ENCODE measurements at regions not wholly inside any gene's neighbourhood (a gene's known extent, or its start where the extent isn't known, plus 50 kb on each side); places are given as distances from the start of the nearest gene placed in this dataset.

DNA sequence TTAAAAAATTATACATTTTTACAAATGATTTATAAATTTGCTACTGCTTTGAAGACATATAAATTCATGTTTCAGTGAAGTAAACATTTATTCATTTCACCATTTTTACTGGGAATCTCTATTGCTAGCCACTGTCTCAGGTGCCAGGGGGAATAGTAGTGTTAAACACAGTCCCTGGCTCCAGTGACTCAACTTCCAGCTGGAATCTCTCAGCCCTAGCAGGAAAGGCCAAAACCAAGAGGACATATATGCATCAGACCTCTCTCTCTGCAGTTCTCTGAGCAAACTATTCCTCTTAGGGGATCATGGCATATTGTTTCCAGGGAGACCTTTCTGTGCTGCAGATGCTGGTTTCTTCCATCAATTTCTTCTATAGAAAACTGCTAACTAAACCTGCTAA, 1009.0 kb upstream of the LCORL start:
- FAIRE-seq: no peak
- TF ChIP-seq, protein P1, sequence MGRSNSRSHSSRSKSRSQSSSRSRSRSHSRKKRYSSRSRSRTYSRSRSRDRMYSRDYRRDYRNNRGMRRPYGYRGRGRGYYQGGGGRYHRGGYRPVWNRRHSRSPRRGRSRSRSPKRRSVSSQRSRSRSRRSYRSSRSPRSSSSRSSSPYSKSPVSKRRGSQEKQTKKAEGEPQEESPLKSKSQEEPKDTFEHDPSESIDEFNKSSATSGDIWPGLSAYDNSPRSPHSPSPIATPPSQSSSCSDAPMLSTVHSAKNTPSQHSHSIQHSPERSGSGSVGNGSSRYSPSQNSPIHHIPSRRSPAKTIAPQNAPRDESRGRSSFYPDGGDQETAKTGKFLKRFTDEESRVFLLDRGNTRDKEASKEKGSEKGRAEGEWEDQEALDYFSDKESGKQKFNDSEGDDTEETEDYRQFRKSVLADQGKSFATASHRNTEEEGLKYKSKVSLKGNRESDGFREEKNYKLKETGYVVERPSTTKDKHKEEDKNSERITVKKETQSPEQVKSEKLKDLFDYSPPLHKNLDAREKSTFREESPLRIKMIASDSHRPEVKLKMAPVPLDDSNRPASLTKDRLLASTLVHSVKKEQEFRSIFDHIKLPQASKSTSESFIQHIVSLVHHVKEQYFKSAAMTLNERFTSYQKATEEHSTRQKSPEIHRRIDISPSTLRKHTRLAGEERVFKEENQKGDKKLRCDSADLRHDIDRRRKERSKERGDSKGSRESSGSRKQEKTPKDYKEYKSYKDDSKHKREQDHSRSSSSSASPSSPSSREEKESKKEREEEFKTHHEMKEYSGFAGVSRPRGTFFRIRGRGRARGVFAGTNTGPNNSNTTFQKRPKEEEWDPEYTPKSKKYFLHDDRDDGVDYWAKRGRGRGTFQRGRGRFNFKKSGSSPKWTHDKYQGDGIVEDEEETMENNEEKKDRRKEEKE (IDR thresholded peaks at IDR 0.05): no peak
- no peak for TF ChIP-seq ZNF207 (IDR thresholded peaks at IDR 0.05; ENCODE audit: borderline replicate concordance)
- no peak for TF ChIP-seq CHD1 (IDR thresholded peaks at IDR 0.05; ENCODE audit: low read depth, low read length)
- no peak for TF ChIP-seq FOXM1 (IDR thresholded peaks at IDR 0.05; ENCODE audit: low read depth, low read length)
- no peak for TF ChIP-seq STAT1 (conservative IDR thresholded peaks at IDR 0.05)
- TF ChIP-seq, protein P2, sequence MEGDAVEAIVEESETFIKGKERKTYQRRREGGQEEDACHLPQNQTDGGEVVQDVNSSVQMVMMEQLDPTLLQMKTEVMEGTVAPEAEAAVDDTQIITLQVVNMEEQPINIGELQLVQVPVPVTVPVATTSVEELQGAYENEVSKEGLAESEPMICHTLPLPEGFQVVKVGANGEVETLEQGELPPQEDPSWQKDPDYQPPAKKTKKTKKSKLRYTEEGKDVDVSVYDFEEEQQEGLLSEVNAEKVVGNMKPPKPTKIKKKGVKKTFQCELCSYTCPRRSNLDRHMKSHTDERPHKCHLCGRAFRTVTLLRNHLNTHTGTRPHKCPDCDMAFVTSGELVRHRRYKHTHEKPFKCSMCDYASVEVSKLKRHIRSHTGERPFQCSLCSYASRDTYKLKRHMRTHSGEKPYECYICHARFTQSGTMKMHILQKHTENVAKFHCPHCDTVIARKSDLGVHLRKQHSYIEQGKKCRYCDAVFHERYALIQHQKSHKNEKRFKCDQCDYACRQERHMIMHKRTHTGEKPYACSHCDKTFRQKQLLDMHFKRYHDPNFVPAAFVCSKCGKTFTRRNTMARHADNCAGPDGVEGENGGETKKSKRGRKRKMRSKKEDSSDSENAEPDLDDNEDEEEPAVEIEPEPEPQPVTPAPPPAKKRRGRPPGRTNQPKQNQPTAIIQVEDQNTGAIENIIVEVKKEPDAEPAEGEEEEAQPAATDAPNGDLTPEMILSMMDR (IDR thresholded peaks at IDR 0.05 in 2 of 3, conservative IDR thresholded peaks at IDR 0.05 in 1 of 3; ENCODE audit: control insufficient read depth in 2 of 3, extremely low read depth in 1 of 3, insufficient read depth in 1 of 3, low read depth in 3 of 3, low read length in 3 of 3): no peak
- TF ChIP-seq ZBED1 (IDR thresholded peaks at IDR 0.05; ENCODE audit: borderline replicate concordance): no peak
- no peak for TF ChIP-seq IKZF1 (conservative IDR thresholded peaks at IDR 0.05)
- TF ChIP-seq RAD21 (IDR thresholded peaks at IDR 0.05; ENCODE audit: insufficient read depth, low read depth, low read length): no peak
- TF ChIP-seq FOXK2 (IDR thresholded peaks at IDR 0.05): no peak
- no peak for TF ChIP-seq TBL1XR1 (IDR thresholded peaks at IDR 0.05; ENCODE audit: low read depth, low read length)
- TF ChIP-seq RB1 (IDR thresholded peaks at IDR 0.05; ENCODE audit: borderline replicate concordance): no peak
- Histone ChIP-seq H3K4me2 (ENCODE audit: control insufficient read depth, insufficient read depth) (no peak overlapping the region), H3K27ac (ENCODE audit: control insufficient read depth, insufficient read depth) (no peak overlapping the region), H3K9ac (ENCODE audit: control insufficient read depth, insufficient read depth, low read length) (no peak overlapping the region), H3K79me2 (ENCODE audit: control insufficient read depth, insufficient read depth, low read length) (no peaks in the 10 kb centered on the region), H3K9me3 (replicated peaks; ENCODE audit: control insufficient read depth, insufficient read depth, low read length) (no peaks in the 10 kb centered on the region), H2AFZ (ENCODE audit: control insufficient read depth, low read depth, low read length) (no peak overlapping the region), H3K4me1 (ENCODE audit: control insufficient read depth, insufficient read depth, low read length) (no peaks in the 10 kb centered on the region), H3K27me3 (replicated peaks in 1 of 2; ENCODE audit: control insufficient read depth in 2 of 2, insufficient read depth in 2 of 2, low read length in 1 of 2) (no peaks in the 10 kb centered on the region), H4K20me1 (ENCODE audit: control insufficient read depth, insufficient read depth) (no peaks in the 10 kb centered on the region), H3K36me3 (ENCODE audit: control insufficient read depth in 2 of 2, insufficient read depth in 2 of 2, low read length in 1 of 2) (no peaks in the 10 kb centered on the region), H3K4me3 (no peak overlapping the region)
- ChIA-PET SMC1A (ENCODE audit: uncharacterized antibody, unreplicated experiment) (no interaction called here), CTCF (no interaction called here), POLR2A (no interaction called here), RAD21 (ENCODE audit: unreplicated experiment) (no interaction called here)
- no peak for DNase-seq (ENCODE audit: low read depth, low spot score)
- BruUV-seq (replicated peaks): no TSS peak
- no peak for ATAC-seq
- in situ Hi-C loops (cut with MboI): no loop called here
- intact Hi-C loops (cut with micrococcal nuclease; ENCODE audit: unreplicated experiment): no loop called here

Measured in GM12878 (cell line).